HCT116 (cell line): ENCODE measurements at regions not wholly inside any gene's neighbourhood (a gene's known extent, or its start where the extent isn't known, plus 50 kb on each side); places are given as distances from the start of the nearest gene placed in this dataset.

Experiments
- CBX3 ChIP-seq: IDR thresholded peaks from 2 replicates; pipeline ENCODE4 v1.6.1; 2012; ENCODE audit warnings: low read depth
- CEBPB ChIP-seq: IDR thresholded peaks from 2 replicates; pipeline ENCODE4 v1.6.1; 2012; ENCODE audit warnings: low read depth
- EZH2 ChIP-seq: fragments of 200-600 bp; sonication (generic); IDR thresholded peaks from 2 replicates; pipeline ENCODE4 v1.6.1; 2017; ENCODE audit warnings: antibody characterized with exemption, mixed run types
- FOSL1 ChIP-seq: IDR thresholded peaks from 2 replicates; pipeline ENCODE4 v1.6.1; 2012; ENCODE audit warnings: low read depth
- POLR2A ChIP-seq: IDR thresholded peaks from 2 replicates; pipeline ENCODE4 v1.7.0; 2011; ENCODE audit warnings: borderline replicate concordance; ENCODE audit not compliant: insufficient read depth, insufficient read length; ENCODE audit errors: extremely low read depth
- POLR2AphosphoS5 ChIP-seq: IDR thresholded peaks from 2 replicates; pipeline ENCODE4 v1.6.1; 2011; ENCODE audit warnings: mild to moderate bottlenecking, low read depth, low read length, moderate library complexity
- RAD21 ChIP-seq: IDR thresholded peaks from 2 replicates; pipeline ENCODE4 v1.6.1; 2012; ENCODE audit warnings: low read depth, mild to moderate bottlenecking
- SIN3A ChIP-seq: IDR thresholded peaks from 2 replicates; pipeline ENCODE4 v1.6.1; 2012; ENCODE audit warnings: low read depth
- SP1 ChIP-seq: IDR thresholded peaks from 2 replicates; pipeline ENCODE4 v1.6.1; 2012; ENCODE audit warnings: low read depth
- TF ChIP-seq, protein P1 (sequence below), 3 experiments: fragments of 200-600 bp in 1 of 3; sonication (generic) in 1 of 3; IDR thresholded peaks in 2 of 3; conservative IDR thresholded peaks in 1 of 3; 2 replicates each; pipeline ENCODE4 v1.5.1; 2012 to 2017; ENCODE audit warnings: low read depth in 2 of 3, low read length in 2 of 3, antibody characterized with exemption in 1 of 3, borderline replicate concordance in 1 of 3, control low read depth in 1 of 3, mild to moderate bottlenecking in 1 of 3, mixed read lengths in 1 of 3, mixed run types in 1 of 3, moderate library complexity in 1 of 3; ENCODE audit not compliant: insufficient read depth in 1 of 3

DNA sequence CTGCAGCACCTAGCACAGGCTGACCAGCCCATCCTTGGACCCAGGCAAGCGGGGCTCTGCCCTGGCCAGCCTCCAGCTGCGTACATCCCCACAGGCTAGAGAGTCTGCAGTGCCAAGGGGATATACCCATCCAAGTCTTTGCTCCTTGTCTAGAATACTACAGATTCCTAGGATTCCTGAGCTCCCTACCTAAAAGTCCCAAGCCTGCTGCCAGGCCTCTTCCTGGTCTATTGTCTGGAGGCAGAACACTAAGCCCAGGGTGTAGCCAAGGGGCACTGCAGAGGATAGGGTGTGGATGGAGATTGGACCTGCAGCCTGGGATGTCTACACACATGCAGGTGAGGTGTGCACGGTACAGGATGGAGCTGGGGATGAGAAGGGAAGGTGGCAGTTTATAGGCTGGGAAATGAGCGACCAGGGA lies 90.0 kb upstream of the SIRPA start:
- TF ChIP-seq, protein P1, sequence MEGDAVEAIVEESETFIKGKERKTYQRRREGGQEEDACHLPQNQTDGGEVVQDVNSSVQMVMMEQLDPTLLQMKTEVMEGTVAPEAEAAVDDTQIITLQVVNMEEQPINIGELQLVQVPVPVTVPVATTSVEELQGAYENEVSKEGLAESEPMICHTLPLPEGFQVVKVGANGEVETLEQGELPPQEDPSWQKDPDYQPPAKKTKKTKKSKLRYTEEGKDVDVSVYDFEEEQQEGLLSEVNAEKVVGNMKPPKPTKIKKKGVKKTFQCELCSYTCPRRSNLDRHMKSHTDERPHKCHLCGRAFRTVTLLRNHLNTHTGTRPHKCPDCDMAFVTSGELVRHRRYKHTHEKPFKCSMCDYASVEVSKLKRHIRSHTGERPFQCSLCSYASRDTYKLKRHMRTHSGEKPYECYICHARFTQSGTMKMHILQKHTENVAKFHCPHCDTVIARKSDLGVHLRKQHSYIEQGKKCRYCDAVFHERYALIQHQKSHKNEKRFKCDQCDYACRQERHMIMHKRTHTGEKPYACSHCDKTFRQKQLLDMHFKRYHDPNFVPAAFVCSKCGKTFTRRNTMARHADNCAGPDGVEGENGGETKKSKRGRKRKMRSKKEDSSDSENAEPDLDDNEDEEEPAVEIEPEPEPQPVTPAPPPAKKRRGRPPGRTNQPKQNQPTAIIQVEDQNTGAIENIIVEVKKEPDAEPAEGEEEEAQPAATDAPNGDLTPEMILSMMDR (IDR thresholded peaks at IDR 0.05 in 2 of 3, conservative IDR thresholded peaks at IDR 0.05 in 1 of 3; ENCODE audit: borderline replicate concordance in 1 of 3, insufficient read depth in 1 of 3, low read depth in 2 of 3, low read length in 2 of 3): no peak
- TF ChIP-seq FOSL1: no peak
- no peak for TF ChIP-seq POLR2AphosphoS5
- no peak for TF ChIP-seq POLR2A
- no peak for TF ChIP-seq EZH2
- no peak for TF ChIP-seq RAD21
- no peak for TF ChIP-seq CEBPB
- no peak for TF ChIP-seq SIN3A
- no peak for TF ChIP-seq CBX3
- no peak for TF ChIP-seq SP1
